Fibroblast of lung (primary cell): ENCODE measurements at regions not wholly inside any gene's neighbourhood (a gene's known extent, or its start where the extent isn't known, plus 50 kb on each side); places are given as distances from the start of the nearest gene placed in this dataset.

ENCODE experiments used
- CTCF ChIP-seq, 2 donors: IDR thresholded peaks in 1 of 2; conservative IDR thresholded peaks in 1 of 2; 1 replicate in 1 of 2; 2 replicates in 1 of 2; pipeline ENCODE4 v1.5.1; 2011 to 2012; ENCODE audit warnings: low read length in 2 of 2, control low read depth in 1 of 2, inconsistent platforms in 1 of 2, low read depth in 1 of 2, mild to moderate bottlenecking in 1 of 2
- EZH2 ChIP-seq: IDR thresholded peaks from 2 replicates; pipeline ENCODE4 v1.5.1; 2012; ENCODE audit warnings: low read length, control low read depth, mild to moderate bottlenecking; ENCODE audit errors: missing control alignments

GRCh38 chr4:181613200-181613599 is 630.0 kb upstream of the TENM3 start:
- TF ChIP-seq CTCF (conservative IDR thresholded peaks at IDR 0.05 in 1 of 2, IDR thresholded peaks at IDR 0.05 in 1 of 2; ENCODE audit: low read depth in 1 of 2, low read length in 2 of 2) (no peak), EZH2 (no peak)
